Esophagus muscularis mucosa (tissue), 4 donors: ENCODE measurements at regions not wholly inside any gene's neighbourhood (a gene's known extent, or its start where the extent isn't known, plus 50 kb on each side); places are given as distances from the start of the nearest gene placed in this dataset.
"Not testable (repeated sequence)": the region's sequence is repeated elsewhere in the genome, so short reads cannot be mapped to it uniquely, and the experiment has no call there.

Experiments used
- DNase-seq: peaks from one replicate; pipeline ENCODE4 v3.0.0-alpha.2; 2017; ENCODE audit errors: extremely low spot score
- H3K27ac ChIP-seq, 4 donors: fragments of 200-600 bp; sonication (generic); replicated peaks in 1 of 4; 1 replicate in 3 of 4; 2 replicates in 1 of 4; pipeline ENCODE4 v1.5.1; 2016 to 2019; ENCODE audit warnings: mild to moderate bottlenecking in 1 of 4
- H3K27me3 ChIP-seq, 4 donors: fragments of 200-600 bp; sonication (generic); one replicate each; pipeline versions ENCODE4 v1.5.1 to v1.6.0; 2016 to 2019
- H3K36me3 ChIP-seq, 4 donors: fragments of 200-600 bp; sonication (generic); one replicate each; pipeline ENCODE4 v1.5.1; 2016 to 2019
- H3K4me1 ChIP-seq, 4 donors: fragments of 200-600 bp; sonication (generic); one replicate each; pipeline ENCODE4 v1.5.1; 2016 to 2019
- H3K4me3 ChIP-seq, 4 donors: fragments of 200-600 bp; sonication (generic); 1 replicate in 2 of 4; 2 replicates in 2 of 4; pipeline ENCODE4 v1.5.1; 2016 to 2019; ENCODE audit warnings: mild to moderate bottlenecking in 4 of 4, moderate library complexity in 1 of 4
- H3K9me3 ChIP-seq, 4 donors: fragments of 200-600 bp; sonication (generic); 1 replicate in 3 of 4; 2 replicates in 1 of 4; pipeline ENCODE4 v1.5.1; 2016 to 2019
- CTCF ChIP-seq, 3 experiments: fragments of 200-600 bp in 2 of 3; fragments of 450-650 bp in 1 of 3; sonication (generic) in 2 of 3; IDR thresholded peaks; one replicate each; pipeline ENCODE4 v1.5.1; 2017 to 2019; ENCODE audit warnings: antibody characterized with exemption in 3 of 3, mild to moderate bottlenecking in 2 of 3, moderate library complexity in 1 of 3
- EP300 ChIP-seq: sonication (generic); formaldehyde crosslinking; IDR thresholded peaks from one replicate; pipeline ENCODE4 v1.6.1; 2017; ENCODE audit warnings: antibody characterized with exemption
- POLR2A ChIP-seq: fragments of 450-650 bp; IDR thresholded peaks from one replicate; pipeline ENCODE4 v1.6.1; 2017; ENCODE audit warnings: antibody characterized with exemption, moderate library complexity, mild to moderate bottlenecking, low read depth
- POLR2AphosphoS5 ChIP-seq, 2 donors: sonication (generic); formaldehyde crosslinking; IDR thresholded peaks; one replicate each; pipeline ENCODE4 v1.6.1; 2017; ENCODE audit warnings: antibody characterized with exemption in 2 of 2
- WGBS: methylation state at CpG from one replicate; pipeline ENCODE4 v1.1.5; 2018; 5-methylcytosine and 5-hydroxymethylcytosine counted together
- intact Hi-C: fragments of 100-400 bp; cut with DNase I; formaldehyde crosslinking; loops from one replicate; pipeline ENCODE4 v1.15.1; 2023

DNA sequence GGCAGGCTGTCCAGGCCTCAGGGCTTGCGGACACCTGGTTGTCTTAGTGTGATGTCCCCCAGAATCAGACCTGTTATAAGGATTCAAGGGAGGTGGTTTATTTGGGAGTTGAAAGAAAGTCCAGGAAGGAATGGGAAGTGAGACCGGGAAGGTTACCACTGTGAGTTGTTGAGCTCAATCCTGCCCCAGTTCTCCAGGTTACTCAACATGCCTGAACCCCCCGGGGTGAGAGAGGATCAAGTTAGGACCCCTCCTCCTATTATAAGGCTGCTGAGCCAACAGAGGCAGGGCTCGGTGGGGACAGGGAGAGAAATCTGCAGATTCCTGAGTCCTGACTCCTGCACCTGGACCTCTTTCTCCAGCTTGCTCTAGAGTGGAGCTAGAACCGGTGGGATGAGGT lies 86.4 kb downstream of the MRM1 start:
- no peak for TF ChIP-seq POLR2AphosphoS5 (IDR thresholded peaks at IDR 0.05)
- TF ChIP-seq POLR2A: no peak
- TF ChIP-seq EP300: no peak
- no peak for TF ChIP-seq CTCF (IDR thresholded peaks at IDR 0.05)
- no peak for DNase-seq
- WGBS: 56% methylated on average over 3 of the region's 5 CpGs
- H3K9me3 ChIP-seq: no peaks in the 10 kb centered on the region
- no peak overlapping the region for H3K4me3 ChIP-seq
- no peaks in the 10 kb centered on the region for H3K36me3 ChIP-seq
- intact Hi-C loops: no loop called here
- H3K27ac ChIP-seq: no peak overlapping the region
- H3K27me3 ChIP-seq: peaks cover 0 to 35% (median 0%) of the 10 kb centered on the region in 4 donors
- H3K4me1 ChIP-seq: no peaks in the 10 kb centered on the region

GRCh38 chr17:36689089-36689667 lies 87.8 kb downstream of the MRM1 start:
- no peak overlapping the region for H3K27ac ChIP-seq
- H3K4me1 ChIP-seq: no peaks in the 10 kb centered on the region
- H3K27me3 ChIP-seq: peaks cover 0 to 35% (median 0%) of the 10 kb centered on the region in 4 donors
- 81% methylated on average over 15 of the region's 15 CpGs for WGBS
- H3K36me3 ChIP-seq: no peaks in the 10 kb centered on the region
- intact Hi-C loops: no loop called here
- no peak for DNase-seq
- no peak overlapping the region for H3K4me3 ChIP-seq
- TF ChIP-seq POLR2A: no peak
- TF ChIP-seq CTCF (IDR thresholded peaks at IDR 0.05): no peak
- no peak for TF ChIP-seq POLR2AphosphoS5 (IDR thresholded peaks at IDR 0.05)
- no peak for TF ChIP-seq EP300
- no peaks in the 10 kb centered on the region for H3K9me3 ChIP-seq

- peaks cover 0 to 38% (median 0%) of the 10 kb centered on the region in 4 donors for H3K27me3 ChIP-seq
- no peak overlapping the region for H3K27ac ChIP-seq
Measured at GRCh38 chr17:36690190-36690589, 88.8 kb downstream of the MRM1 start.

DNA sequence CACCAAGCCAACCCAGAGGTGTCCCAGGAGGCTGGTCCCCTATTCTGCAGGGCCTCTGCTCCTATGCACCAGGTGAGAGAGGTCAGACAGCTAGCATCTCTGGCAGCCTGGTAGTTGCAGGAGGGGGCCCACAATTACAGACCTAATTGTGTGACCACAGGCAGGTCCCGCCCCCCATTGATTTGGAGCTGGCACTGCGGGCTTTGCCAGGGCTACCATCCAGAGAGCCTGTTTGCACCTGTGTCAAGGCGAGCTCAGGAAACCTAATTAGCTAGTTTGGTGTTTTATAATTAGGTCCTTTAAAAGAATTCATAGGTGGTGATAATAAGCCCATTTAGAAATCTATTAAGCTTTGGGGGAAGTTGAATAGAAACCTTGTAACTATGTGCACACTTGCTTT lies 90.2 kb downstream of the MRM1 start:
- intact Hi-C loops: no loop called here
- TF ChIP-seq POLR2A: no peak
- no peak for TF ChIP-seq CTCF (IDR thresholded peaks at IDR 0.05)
- no peak for TF ChIP-seq POLR2AphosphoS5 (IDR thresholded peaks at IDR 0.05)
- no peak for TF ChIP-seq EP300
- Histone ChIP-seq H3K4me1 (no peaks in the 10 kb centered on the region), H3K36me3 (no peaks in the 10 kb centered on the region), H3K4me3 (no peak overlapping the region), H3K27me3 (peaks cover 0 to 52% (median 0%) of the 10 kb centered on the region in 4 donors), H3K9me3 (no peaks in the 10 kb centered on the region), H3K27ac (no peak overlapping the region)
- no peak for DNase-seq
- 74% methylated on average over 3 of the region's 3 CpGs for WGBS

More at GRCh38 chr17:36690190-36690589, 88.8 kb downstream of the MRM1 start:
- H3K4me3 ChIP-seq: no peak overlapping the region
- 88% methylated on average over 4 of the region's 4 CpGs for WGBS
- no peaks in the 10 kb centered on the region for H3K4me1 ChIP-seq
- H3K36me3 ChIP-seq: no peaks in the 10 kb centered on the region
- H3K9me3 ChIP-seq: no peaks in the 10 kb centered on the region
- DNase-seq: no peak
- TF ChIP-seq POLR2AphosphoS5 (IDR thresholded peaks at IDR 0.05) (no peak), POLR2A (no peak)
- intact Hi-C loops: no loop called here

- no peak for TF ChIP-seq POLR2A
- no peak for TF ChIP-seq EP300
- no peak for DNase-seq
- Histone ChIP-seq H3K9me3 (no peaks in the 10 kb centered on the region), H3K4me3 (no peak overlapping the region), H3K27me3 (peaks cover 0 to 49% (median 0%) of the 10 kb centered on the region in 4 donors), H3K36me3 (no peaks in the 10 kb centered on the region), H3K4me1 (no peaks in the 10 kb centered on the region), H3K27ac (no peak overlapping the region)
- intact Hi-C loops: no loop called here
- WGBS: 39% methylated on average over 2 of the region's 3 CpGs
Measured at GRCh38 chr17:36695082-36695481, 93.7 kb downstream of the MRM1 start.

DNA sequence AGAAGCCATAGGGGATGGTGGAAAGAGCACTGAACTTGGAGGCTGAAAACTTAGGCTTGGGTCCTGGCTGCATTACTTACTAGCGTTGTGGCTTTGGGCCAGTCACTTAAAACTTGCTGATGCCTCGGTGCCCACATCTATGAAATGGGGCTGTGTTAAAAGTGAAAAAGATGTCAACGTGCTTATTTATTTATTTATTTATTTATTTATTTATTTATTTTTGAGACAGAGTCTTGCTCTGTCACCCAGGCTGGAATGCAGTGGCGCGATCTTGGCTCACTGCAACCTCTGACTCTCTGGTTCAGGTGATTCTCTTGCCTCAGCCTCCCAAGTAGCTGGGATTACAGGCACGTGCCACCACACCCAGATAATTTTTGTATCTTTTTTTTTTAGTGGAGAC lies 94.3 kb downstream of the MRM1 start:
- H3K27me3 ChIP-seq: peaks cover 0 to 51% (median 0%) of the 10 kb centered on the region in 4 donors

More for the DNA sequence above, 94.3 kb downstream of the MRM1 start:
- intact Hi-C loops, H3K9me3 ChIP-seq, H3K4me3 ChIP-seq, H3K36me3 ChIP-seq, H3K4me1 ChIP-seq, DNase-seq, H3K27ac ChIP-seq: not testable (repeated sequence)
- WGBS: 88% methylated on average over 6 of the region's 6 CpGs
